ENCODE measurements at regions not wholly inside any gene's neighbourhood (a gene's known extent, or its start where the extent isn't known, plus 50 kb on each side); places are given as distances from the start of the nearest gene placed in this dataset.
A peak's percentile ranks its signal among the peaks of the same experiment; 100 is the strongest.

- Histone ChIP-seq H3K79me2 (ENCODE audit: control insufficient read depth in 1 of 2, insufficient read depth in 2 of 2, low read length in 2 of 2) (no peaks in the 10 kb centered on the region), H3K4ac (replicated peaks; ENCODE audit: insufficient read length, low read depth, low read length) (no peak overlapping the region), H3K79me1 (ENCODE audit: low read depth, low read length) (no peaks in the 10 kb centered on the region), H3K56ac (replicated peaks; ENCODE audit: insufficient read length, low read depth, low read length) (no peak overlapping the region), H2BK20ac (ENCODE audit: low read length) (no peak overlapping the region), H3K4me2 (ENCODE audit: insufficient read depth in 1 of 2, low read depth in 2 of 2, low read length in 2 of 2) (no peak overlapping the region), H3K4me3 (ENCODE audit: extremely low read depth in 1 of 4, insufficient read depth in 2 of 4, low read depth in 3 of 4, low read length in 4 of 4) (no peak overlapping the region), H3K36me3 (ENCODE audit: control insufficient read depth in 2 of 4, insufficient read depth in 4 of 4, low read length in 3 of 4) (no peaks in the 10 kb centered on the region), H2AFZ (ENCODE audit: low read length) (peak overlapping the region; percentile 79; the same call in 1 of the 2 replicates), H3K9me3 (ENCODE audit: insufficient read depth in 2 of 2, low read depth in 1 of 2, low read length in 1 of 2) (no peaks in the 10 kb centered on the region), H2BK5ac (ENCODE audit: low read depth, low read length) (no peak overlapping the region), H4K5ac (ENCODE audit: insufficient read length, low read depth, low read length) (no peak overlapping the region), H3K27ac (ENCODE audit: low read depth, low read length) (no peak overlapping the region), H2BK15ac (ENCODE audit: low read length) (no peak overlapping the region), H3K18ac (ENCODE audit: extremely low read depth, low read length) (no peak overlapping the region), H2BK12ac (ENCODE audit: low read depth, low read length) (no peak overlapping the region), H2BK120ac (replicated peaks; ENCODE audit: low read depth, low read length) (no peak overlapping the region), H3K23ac (ENCODE audit: insufficient read length) (no peak overlapping the region), H2AK5ac (ENCODE audit: low read depth, low read length) (no peak overlapping the region), H4K91ac (replicated peaks; ENCODE audit: insufficient read length, low read length) (no peak overlapping the region), H3K27me3 (replicated peaks in 1 of 4; ENCODE audit: control insufficient read depth in 3 of 4, extremely low read depth in 1 of 4, insufficient read depth in 3 of 4, low read length in 3 of 4) (no peaks in the 10 kb centered on the region), H3K23me2 (ENCODE audit: low read depth, low read length) (no peaks in the 10 kb centered on the region), H4K20me1 (replicated peaks in 1 of 2; ENCODE audit: control insufficient read depth in 1 of 2, insufficient read depth in 2 of 2, low read length in 2 of 2) (no peaks in the 10 kb centered on the region), H3K9ac (replicated peaks in 1 of 4; ENCODE audit: extremely low read depth in 1 of 4, low read depth in 3 of 4, low read length in 3 of 4) (no peak overlapping the region), H3K14ac (ENCODE audit: insufficient read length) (no peak overlapping the region), H4K8ac (ENCODE audit: extremely low read depth, insufficient read depth, low read length) (no peak overlapping the region), H3K4me1 (replicated peaks in 1 of 4; ENCODE audit: control insufficient read depth in 3 of 4, insufficient read depth in 4 of 4, low read length in 3 of 4) (no peaks in the 10 kb centered on the region; a peak in 1 of 7 replicates)
- FAIRE-seq = no peak
- 86% methylated on average over 7 of the region's 7 CpGs; no CpG with 5 or more reads in 1 of the 2 experiments for WGBS, 2 experiments (ENCODE audit: extremely low coverage in 1 of 2, insufficient coverage in 1 of 2, insufficient read length in 1 of 2, insufficient replicate concordance in 2 of 2, low coverage in 1 of 2, low lambda C conversion rate in 2 of 2, missing lambda C conversion rate in 1 of 2)
- no peak for DNase-seq (ENCODE audit: low read depth in 1 of 2, low spot score in 2 of 2)
- CTCF ChIA-PET (ENCODE audit: partially characterized antibody) = interaction anchor here (1.1 kb wide), 1 partner anchor 70 kb away, joined by 3 read pairs; no protein-coding TSS in a partner anchor
- POLR2A ChIA-PET (ENCODE audit: partially characterized antibody) = no interaction called here
- TF ChIP-seq CREB1 (IDR thresholded peaks at IDR 0.05) (no peak), GTF2F1 (IDR thresholded peaks at IDR 0.05; ENCODE audit: borderline replicate concordance, low read depth, low read length) (no peak), TAF1 (IDR thresholded peaks at IDR 0.05; ENCODE audit: low read depth, low read length) (no peak), SIN3A (conservative IDR thresholded peaks at IDR 0.05 in 1 of 2, IDR thresholded peaks at IDR 0.05 in 1 of 2; ENCODE audit: low read depth in 1 of 2, low read length in 2 of 2) (no peak), MAX (IDR thresholded peaks at IDR 0.05) (no peak), SRF (IDR thresholded peaks at IDR 0.05; ENCODE audit: low read depth, low read length) (no peak), KDM4A (IDR thresholded peaks at IDR 0.05; ENCODE audit: low read depth, low read length, severe bottlenecking) (no peak), SP2 (IDR thresholded peaks at IDR 0.05; ENCODE audit: low read length) (no peak), NRF1 (IDR thresholded peaks at IDR 0.05; ENCODE audit: low read depth, low read length) (no peak), TBP (IDR thresholded peaks at IDR 0.05; ENCODE audit: low read depth, low read length) (no peak)
Measured at GRCh38 chr7:67950321-67951083, 953.9 kb downstream of the TYW1 start.

All from H1 (cell line).